ENCODE measurements at regions not wholly inside any gene's neighbourhood (a gene's known extent, or its start where the extent isn't known, plus 50 kb on each side); places are given as distances from the start of the nearest gene placed in this dataset.
"Not testable (repeated sequence)": the region's sequence is repeated elsewhere in the genome, so short reads cannot be mapped to it uniquely, and the experiment has no call there.

GRCh38 chr14:38600572-38600971 lies 344.7 kb upstream of the CLEC14A start:
- TF ChIP-seq CTCF (IDR thresholded peaks at IDR 0.05; ENCODE audit: control extremely low read depth in 1 of 3, insufficient read depth in 1 of 3, low read depth in 1 of 3, low read length in 3 of 3) = peak in 2 of 3 experiments; percentile 29 to 56; a peak in 2 of 4 replicates
- TF ChIP-seq SP2 (IDR thresholded peaks at IDR 0.05; ENCODE audit: low read length); CHD1 (IDR thresholded peaks at IDR 0.05; ENCODE audit: low read depth, low read length); ASH2L (IDR thresholded peaks at IDR 0.05; ENCODE audit: low read length); POLR2AphosphoS5 (IDR thresholded peaks at IDR 0.05; ENCODE audit: low read depth, low read length); BRCA1 (IDR thresholded peaks at IDR 0.05; ENCODE audit: low read depth, low read length); TBP (IDR thresholded peaks at IDR 0.05; ENCODE audit: low read depth, low read length); POLR2A (IDR thresholded peaks at IDR 0.05; ENCODE audit: control extremely low read depth in 1 of 2, low read depth in 2 of 2, low read length in 2 of 2); MAX (IDR thresholded peaks at IDR 0.05); CHD2 (IDR thresholded peaks at IDR 0.05; ENCODE audit: low read length); BCL11A (IDR thresholded peaks at IDR 0.05; ENCODE audit: low read depth in 2 of 2, low read length in 2 of 2): not testable (repeated sequence)
- TF ChIP-seq, protein P1, sequence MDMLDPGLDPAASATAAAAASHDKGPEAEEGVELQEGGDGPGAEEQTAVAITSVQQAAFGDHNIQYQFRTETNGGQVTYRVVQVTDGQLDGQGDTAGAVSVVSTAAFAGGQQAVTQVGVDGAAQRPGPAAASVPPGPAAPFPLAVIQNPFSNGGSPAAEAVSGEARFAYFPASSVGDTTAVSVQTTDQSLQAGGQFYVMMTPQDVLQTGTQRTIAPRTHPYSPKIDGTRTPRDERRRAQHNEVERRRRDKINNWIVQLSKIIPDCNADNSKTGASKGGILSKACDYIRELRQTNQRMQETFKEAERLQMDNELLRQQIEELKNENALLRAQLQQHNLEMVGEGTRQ (IDR thresholded peaks at IDR 0.05; ENCODE audit: low read length) = not testable (repeated sequence)

All from H1 (cell line).